Fibroblast of lung (primary cell): ENCODE measurements at regions not wholly inside any gene's neighbourhood (a gene's known extent, or its start where the extent isn't known, plus 50 kb on each side); places are given as distances from the start of the nearest gene placed in this dataset.

Experiments used
- DNase-seq, 2 donors: peaks; one replicate each; pipeline versions ENCODE4 v3.0.0 to v3.0.0-alpha.2; 2010; ENCODE audit warnings: low read depth in 2 of 2
- H2AFZ ChIP-seq: 2 replicates; pipeline ENCODE4 v1.5.1; 2012; ENCODE audit warnings: low read length, control low read depth, inconsistent platforms
- H3K27ac ChIP-seq: 2 replicates; pipeline ENCODE4 v1.5.1; 2011; ENCODE audit warnings: low read length, control low read depth; ENCODE audit not compliant: insufficient read depth
- H3K27me3 ChIP-seq: 2 replicates; pipeline ENCODE4 v1.5.1; 2011; ENCODE audit warnings: mild to moderate bottlenecking, low read length; ENCODE audit not compliant: control insufficient read depth, insufficient read depth
- H3K36me3 ChIP-seq: 2 replicates; pipeline ENCODE4 v1.5.1; 2011; ENCODE audit warnings: low read length; ENCODE audit not compliant: control insufficient read depth, insufficient read depth
- H3K4me1 ChIP-seq: 2 replicates; pipeline ENCODE4 v1.5.1; 2011; ENCODE audit warnings: low read length; ENCODE audit not compliant: control insufficient read depth, insufficient read depth; ENCODE audit errors: extremely low read depth
- H3K4me2 ChIP-seq: 2 replicates; pipeline ENCODE4 v1.5.1; 2011; ENCODE audit warnings: low read length, control low read depth; ENCODE audit not compliant: insufficient read depth; ENCODE audit errors: extremely low read depth
- H3K4me3 ChIP-seq, 4 experiments: fragments of 200-600 bp in 1 of 4; sonication (generic) in 1 of 4; replicated peaks in 1 of 4; 2 replicates each; pipeline ENCODE4 v1.5.1; 2011 to 2016; ENCODE audit warnings: low read length in 4 of 4, low read depth in 3 of 4, mild to moderate bottlenecking in 3 of 4, control low read depth in 2 of 4, inconsistent platforms in 1 of 4, mixed read lengths in 1 of 4; ENCODE audit not compliant: insufficient read depth in 1 of 4; ENCODE audit errors: control extremely low read depth in 1 of 4
- H3K79me2 ChIP-seq: 2 replicates; pipeline ENCODE4 v1.5.1; 2012; ENCODE audit warnings: mild to moderate bottlenecking, low read length, inconsistent platforms; ENCODE audit not compliant: control insufficient read depth, insufficient read depth
- H3K9ac ChIP-seq: 2 replicates; pipeline ENCODE4 v1.5.1; 2011; ENCODE audit warnings: mild to moderate bottlenecking, low read length, control low read depth; ENCODE audit not compliant: insufficient read depth
- H3K9me3 ChIP-seq: 2 replicates; pipeline ENCODE4 v1.5.1; 2012; ENCODE audit warnings: low read depth, low read length; ENCODE audit not compliant: control insufficient read depth, insufficient read depth
- H4K20me1 ChIP-seq: 2 replicates; pipeline ENCODE4 v1.5.1; 2011; ENCODE audit warnings: low read length; ENCODE audit not compliant: control insufficient read depth, insufficient read depth; ENCODE audit errors: extremely low read depth
- CTCF ChIP-seq, 2 donors: IDR thresholded peaks in 1 of 2; conservative IDR thresholded peaks in 1 of 2; 1 replicate in 1 of 2; 2 replicates in 1 of 2; pipeline ENCODE4 v1.5.1; 2011 to 2012; ENCODE audit warnings: low read length in 2 of 2, control low read depth in 1 of 2, inconsistent platforms in 1 of 2, low read depth in 1 of 2, mild to moderate bottlenecking in 1 of 2
- EZH2 ChIP-seq: IDR thresholded peaks from 2 replicates; pipeline ENCODE4 v1.5.1; 2012; ENCODE audit warnings: low read length, control low read depth, mild to moderate bottlenecking; ENCODE audit errors: missing control alignments

- H3K4me2 ChIP-seq, result no peak overlapping the region
- no peaks in the 10 kb centered on the region for H3K27me3 ChIP-seq
- H3K27ac ChIP-seq, result no peak overlapping the region
- no peaks in the 10 kb centered on the region for H4K20me1 ChIP-seq
- H3K9ac ChIP-seq, result no peak overlapping the region
- TF ChIP-seq CTCF (conservative IDR thresholded peaks at IDR 0.05 in 1 of 2, IDR thresholded peaks at IDR 0.05 in 1 of 2; ENCODE audit: low read depth in 1 of 2, low read length in 2 of 2) (no peak), EZH2 (no peak)
- no peaks in the 10 kb centered on the region for H3K9me3 ChIP-seq
- H3K4me1 ChIP-seq, result no peaks in the 10 kb centered on the region
- H3K4me3 ChIP-seq, result no peak overlapping the region
- DNase-seq, result no peak
- no peaks in the 10 kb centered on the region for H3K79me2 ChIP-seq
- no peaks in the 10 kb centered on the region for H3K36me3 ChIP-seq
- no peak overlapping the region for H2AFZ ChIP-seq
These were observed 837.6 kb downstream of the HACE1 start for GRCh38 chr6:104022126-104022525.

- no peak for DNase-seq
- no peak for TF ChIP-seq EZH2
- TF ChIP-seq CTCF (conservative IDR thresholded peaks at IDR 0.05 in 1 of 2, IDR thresholded peaks at IDR 0.05 in 1 of 2; ENCODE audit: low read depth in 1 of 2, low read length in 2 of 2), result no peak
- Histone ChIP-seq H2AFZ (no peak overlapping the region), H3K79me2 (no peaks in the 10 kb centered on the region), H4K20me1 (no peaks in the 10 kb centered on the region), H3K27ac (no peak overlapping the region), H3K9ac (no peak overlapping the region), H3K4me2 (no peak overlapping the region), H3K9me3 (no peaks in the 10 kb centered on the region), H3K27me3 (no peaks in the 10 kb centered on the region), H3K4me3 (no peak overlapping the region), H3K36me3 (no peaks in the 10 kb centered on the region), H3K4me1 (no peaks in the 10 kb centered on the region)
These were observed 840.5 kb downstream of the HACE1 start for GRCh38 chr6:104019075-104019753.

GRCh38 chr6:104017410-104018381 is 842.0 kb downstream of the HACE1 start:
- Histone ChIP-seq H3K27me3 (no peaks in the 10 kb centered on the region), H3K4me2 (no peak overlapping the region), H3K4me1 (no peaks in the 10 kb centered on the region), H3K9me3 (no peaks in the 10 kb centered on the region), H4K20me1 (no peaks in the 10 kb centered on the region), H3K36me3 (no peaks in the 10 kb centered on the region), H3K4me3 (no peak overlapping the region), H3K79me2 (no peaks in the 10 kb centered on the region), H3K27ac (no peak overlapping the region), H2AFZ (no peak overlapping the region), H3K9ac (no peak overlapping the region)
- TF ChIP-seq CTCF (conservative IDR thresholded peaks at IDR 0.05 in 1 of 2, IDR thresholded peaks at IDR 0.05 in 1 of 2; ENCODE audit: low read depth in 1 of 2, low read length in 2 of 2) (no peak), EZH2 (no peak)
- no peak for DNase-seq
